Ovary (tissue), 3 donors: ENCODE measurements at regions not wholly inside any gene's neighbourhood (a gene's known extent, or its start where the extent isn't known, plus 50 kb on each side); places are given as distances from the start of the nearest gene placed in this dataset.

Experiments used
- POLR2A ChIP-seq: fragments of 450-650 bp; IDR thresholded peaks from one replicate; pipeline ENCODE4 v1.6.1; 2017; ENCODE audit warnings: antibody characterized with exemption, mild to moderate bottlenecking, moderate library complexity
- TF ChIP-seq, protein P1 (sequence below), 3 donors: fragments of 450-650 bp in 2 of 3; fragments of 200-600 bp in 1 of 3; IDR thresholded peaks; one replicate each; pipeline versions ENCODE4 v1.5.1 to v1.8.0; 2016 to 2022; ENCODE audit warnings: antibody characterized with exemption in 3 of 3, mild to moderate bottlenecking in 1 of 3
- donor health status: DM: no; HTN: no; CAD: no.

DNA sequence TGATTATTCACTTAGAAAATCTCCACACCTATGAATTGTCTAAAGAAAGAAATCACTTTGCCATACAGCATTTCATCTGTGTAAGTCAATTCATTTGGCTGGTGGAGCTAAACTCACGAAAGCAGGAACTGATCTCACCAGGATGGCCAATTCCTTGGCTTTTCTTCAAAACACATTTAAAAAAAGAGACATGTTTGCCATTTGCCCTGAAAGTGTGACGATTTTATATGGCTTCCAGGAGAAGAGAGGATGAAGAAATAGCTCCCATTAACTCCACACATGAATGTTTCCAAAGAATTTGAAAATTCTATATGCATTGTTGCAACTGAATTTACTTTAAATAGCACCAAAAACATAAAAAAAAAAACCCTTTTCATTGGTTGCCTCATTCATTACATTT is 334.7 kb downstream of the DMRT2 start:
- TF ChIP-seq, protein P1, sequence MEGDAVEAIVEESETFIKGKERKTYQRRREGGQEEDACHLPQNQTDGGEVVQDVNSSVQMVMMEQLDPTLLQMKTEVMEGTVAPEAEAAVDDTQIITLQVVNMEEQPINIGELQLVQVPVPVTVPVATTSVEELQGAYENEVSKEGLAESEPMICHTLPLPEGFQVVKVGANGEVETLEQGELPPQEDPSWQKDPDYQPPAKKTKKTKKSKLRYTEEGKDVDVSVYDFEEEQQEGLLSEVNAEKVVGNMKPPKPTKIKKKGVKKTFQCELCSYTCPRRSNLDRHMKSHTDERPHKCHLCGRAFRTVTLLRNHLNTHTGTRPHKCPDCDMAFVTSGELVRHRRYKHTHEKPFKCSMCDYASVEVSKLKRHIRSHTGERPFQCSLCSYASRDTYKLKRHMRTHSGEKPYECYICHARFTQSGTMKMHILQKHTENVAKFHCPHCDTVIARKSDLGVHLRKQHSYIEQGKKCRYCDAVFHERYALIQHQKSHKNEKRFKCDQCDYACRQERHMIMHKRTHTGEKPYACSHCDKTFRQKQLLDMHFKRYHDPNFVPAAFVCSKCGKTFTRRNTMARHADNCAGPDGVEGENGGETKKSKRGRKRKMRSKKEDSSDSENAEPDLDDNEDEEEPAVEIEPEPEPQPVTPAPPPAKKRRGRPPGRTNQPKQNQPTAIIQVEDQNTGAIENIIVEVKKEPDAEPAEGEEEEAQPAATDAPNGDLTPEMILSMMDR (IDR thresholded peaks at IDR 0.05), result no peak
- no peak for TF ChIP-seq POLR2A
